H1 (cell line): ENCODE measurements at regions not wholly inside any gene's neighbourhood (a gene's known extent, or its start where the extent isn't known, plus 50 kb on each side); places are given as distances from the start of the nearest gene placed in this dataset.

Experiments used
- CTCF ChIA-PET: fragments of 300-600 bp; sonication (Branson Sonifier 250); formaldehyde crosslinking; loops from one replicate; lab custom pipeline; 2021; ENCODE audit not compliant: partially characterized antibody; lab: Charles Lee
- POLR2A ChIA-PET: fragments of 300-600 bp; sonication (Branson Sonifier 250); formaldehyde crosslinking; loops from one replicate; lab custom pipeline; 2021; ENCODE audit warnings: inconsistent platforms; ENCODE audit not compliant: partially characterized antibody; lab: Charles Lee
- DNase-seq, 2 experiments: peaks; one replicate each; pipeline versions ENCODE4 v3.0.0 to v3.0.0-alpha.2; 2010 to 2022; ENCODE audit warnings: low spot score in 2 of 2, low read depth in 1 of 2, mixed read lengths in 1 of 2
- FAIRE-seq: peaks from 2 replicates; lab custom pipeline; 2011; peaks lifted over from hg19 to GRCh38; lab: Jason Lieb, UNC
- H2AFZ ChIP-seq: 2 replicates; pipeline ENCODE4 v1.8.1; 2012; ENCODE audit warnings: low read length, inconsistent platforms
- H2AK5ac ChIP-seq: 2 replicates; pipeline ENCODE4 v1.6.1; 2013; ENCODE audit warnings: low read depth, low read length
- H2BK120ac ChIP-seq: replicated peaks from 2 replicates; pipeline ENCODE3; 2013; ENCODE audit warnings: low read depth, low read length, inconsistent platforms
- H2BK12ac ChIP-seq: 2 replicates; pipeline ENCODE4 v1.6.1; 2013; ENCODE audit warnings: low read depth, low read length
- H2BK15ac ChIP-seq: 2 replicates; pipeline ENCODE4 v1.6.1; 2013; ENCODE audit warnings: low read length
- H2BK20ac ChIP-seq: 2 replicates; pipeline ENCODE4 v1.6.1; 2013; ENCODE audit warnings: low read length
- H2BK5ac ChIP-seq: 2 replicates; pipeline ENCODE4 v1.6.1; 2013; ENCODE audit warnings: low read depth, low read length
- H3K14ac ChIP-seq: 2 replicates; pipeline ENCODE4 v1.6.1; 2013; ENCODE audit warnings: inconsistent platforms; ENCODE audit not compliant: insufficient read length
- H3K18ac ChIP-seq: 2 replicates; pipeline ENCODE4 v1.6.1; 2013; ENCODE audit warnings: low read length; ENCODE audit errors: extremely low read depth
- H3K23ac ChIP-seq: 2 replicates; pipeline ENCODE4 v1.6.1; 2013; ENCODE audit warnings: inconsistent platforms; ENCODE audit not compliant: insufficient read length
- H3K23me2 ChIP-seq: 2 replicates; pipeline ENCODE4 v1.6.1; 2013; ENCODE audit warnings: low read depth, low read length
- H3K27ac ChIP-seq: 2 replicates; pipeline ENCODE4 v1.6.1; 2011; ENCODE audit warnings: low read depth, low read length, inconsistent platforms
- H3K27me3 ChIP-seq, 4 experiments: replicated peaks in 1 of 4; 1 replicate in 1 of 4; 2 replicates in 3 of 4; pipeline versions ENCODE4 v1.6.1 to v1.8.1; 2011 to 2013; ENCODE audit warnings: low read length in 3 of 4, mild to moderate bottlenecking in 3 of 4, inconsistent platforms in 2 of 4, mixed read lengths in 2 of 4, moderate library complexity in 1 of 4; ENCODE audit not compliant: control insufficient read depth in 3 of 4, insufficient read depth in 3 of 4; ENCODE audit errors: extremely low read depth in 1 of 4
- H3K36me3 ChIP-seq, 4 experiments: 2 replicates each; pipeline versions ENCODE4 v1.6.1 to v1.8.1; 2011 to 2013; ENCODE audit warnings: mild to moderate bottlenecking in 4 of 4, low read length in 3 of 4, moderate library complexity in 2 of 4, control low read depth in 1 of 4, inconsistent platforms in 1 of 4; ENCODE audit not compliant: insufficient read depth in 4 of 4, control insufficient read depth in 2 of 4
- H3K4ac ChIP-seq: replicated peaks from 2 replicates; pipeline ENCODE3; 2013; ENCODE audit warnings: low read length, low read depth, mixed read lengths, inconsistent platforms; ENCODE audit not compliant: insufficient read length
- H3K4me1 ChIP-seq, 4 experiments: replicated peaks in 1 of 4; 1 replicate in 1 of 4; 2 replicates in 3 of 4; pipeline versions ENCODE4 v1.6.1 to v1.8.1; 2011 to 2013; ENCODE audit warnings: low read length in 3 of 4, inconsistent platforms in 2 of 4, mixed read lengths in 1 of 4; ENCODE audit not compliant: insufficient read depth in 4 of 4, control insufficient read depth in 3 of 4
- H3K4me2 ChIP-seq, 2 experiments: 2 replicates each; pipeline versions ENCODE4 v1.6.1 to v1.8.1; 2011 to 2013; ENCODE audit warnings: low read depth in 2 of 2, low read length in 2 of 2, control low read depth in 1 of 2, inconsistent platforms in 1 of 2, mild to moderate bottlenecking in 1 of 2; ENCODE audit not compliant: insufficient read depth in 1 of 2
- H3K4me3 ChIP-seq, 4 experiments: fragments of 200-600, 300-600 bp in 1 of 4; sonication (generic), shearing (Covaris generic), sonication (Bioruptor Twin) in 1 of 4; 2 replicates each; pipeline versions ENCODE4 v1.5.1 to v1.8.1; 2011 to 2016; ENCODE audit warnings: low read length in 4 of 4, low read depth in 3 of 4, control low read depth in 2 of 4, inconsistent platforms in 2 of 4, mild to moderate bottlenecking in 2 of 4, mixed read lengths in 1 of 4, moderate library complexity in 1 of 4; ENCODE audit not compliant: insufficient read depth in 2 of 4; ENCODE audit errors: extremely low read depth in 1 of 4
- H3K56ac ChIP-seq: replicated peaks from 2 replicates; pipeline ENCODE3; 2013; ENCODE audit warnings: low read depth, mild to moderate bottlenecking, mixed read lengths, low read length, inconsistent platforms; ENCODE audit not compliant: insufficient read length
- H3K79me1 ChIP-seq: 2 replicates; pipeline ENCODE4 v1.6.1; 2013; ENCODE audit warnings: low read depth, low read length, control low read depth
- H3K79me2 ChIP-seq, 2 experiments: 2 replicates each; pipeline versions ENCODE4 v1.6.1 to v1.8.1; 2012 to 2013; ENCODE audit warnings: low read length in 2 of 2, mild to moderate bottlenecking in 2 of 2, inconsistent platforms in 1 of 2; ENCODE audit not compliant: insufficient read depth in 2 of 2, control insufficient read depth in 1 of 2
- H3K9ac ChIP-seq, 4 experiments: replicated peaks in 1 of 4; 1 replicate in 1 of 4; 2 replicates in 3 of 4; pipeline versions ENCODE4 v1.6.1 to v1.8.1; 2011 to 2013; ENCODE audit warnings: low read depth in 3 of 4, low read length in 3 of 4, control low read depth in 2 of 4, mild to moderate bottlenecking in 2 of 4, moderate library complexity in 2 of 4, inconsistent platforms in 1 of 4; ENCODE audit errors: extremely low read depth in 1 of 4
- H3K9me3 ChIP-seq, 2 experiments: 2 replicates each; pipeline versions ENCODE4 v1.6.1 to v1.8.1; 2012 to 2013; ENCODE audit warnings: mild to moderate bottlenecking in 2 of 2, moderate library complexity in 2 of 2, control low read depth in 1 of 2, inconsistent platforms in 1 of 2, low read depth in 1 of 2, low read length in 1 of 2, mixed read lengths in 1 of 2; ENCODE audit not compliant: insufficient read depth in 2 of 2
- H4K20me1 ChIP-seq, 2 experiments: replicated peaks in 1 of 2; 2 replicates each; pipeline versions ENCODE3 to v1.8.1; 2011 to 2013; ENCODE audit warnings: inconsistent platforms in 2 of 2, low read length in 2 of 2, mild to moderate bottlenecking in 1 of 2; ENCODE audit not compliant: insufficient read depth in 2 of 2, control insufficient read depth in 1 of 2
- H4K5ac ChIP-seq: 2 replicates; pipeline ENCODE4 v1.6.1; 2013; ENCODE audit warnings: low read length, low read depth, mixed read lengths, inconsistent platforms; ENCODE audit not compliant: insufficient read length
- H4K8ac ChIP-seq: 2 replicates; pipeline ENCODE4 v1.8.0; 2013; ENCODE audit warnings: mild to moderate bottlenecking, moderate library complexity, low read length, inconsistent platforms; ENCODE audit not compliant: insufficient read depth; ENCODE audit errors: extremely low read depth
- H4K91ac ChIP-seq: replicated peaks from 2 replicates; pipeline ENCODE3; 2013; ENCODE audit warnings: low read length, mixed read lengths, inconsistent platforms; ENCODE audit not compliant: insufficient read length
- ASH2L ChIP-seq: fragments of 200-600, 300-600 bp; sonication (generic); IDR thresholded peaks from one replicate; pipeline ENCODE4 v1.7.1; 2017; ENCODE audit warnings: low read length
- CBX8 ChIP-seq: fragments of 300-800, 300-1000 bp; sonication (generic); IDR thresholded peaks from 2 replicates; pipeline ENCODE4 v1.7.1; 2016; ENCODE audit warnings: low read depth, low read length, borderline replicate concordance
- CTBP2 ChIP-seq: IDR thresholded peaks from 2 replicates; pipeline ENCODE4 v1.7.0; 2011; ENCODE audit warnings: borderline replicate concordance, mild to moderate bottlenecking, moderate library complexity, mixed read lengths, low read length; ENCODE audit not compliant: insufficient read depth, insufficient read length
- NRF1 ChIP-seq: IDR thresholded peaks from 2 replicates; pipeline ENCODE4 v1.6.1; 2011; ENCODE audit warnings: mild to moderate bottlenecking, low read depth, low read length, improper control_type of control experiment
- POLR2A ChIP-seq, 2 experiments: IDR thresholded peaks; 1 replicate in 1 of 2; 2 replicates in 1 of 2; pipeline ENCODE4 v1.6.1; 2011; ENCODE audit warnings: low read depth in 2 of 2, low read length in 2 of 2, mild to moderate bottlenecking in 2 of 2; ENCODE audit errors: control extremely low read depth in 1 of 2
- RNF2 ChIP-seq: fragments of 200-900, 300-1000 bp; sonication (generic); IDR thresholded peaks from 2 replicates; pipeline ENCODE4 v1.7.1; 2016; ENCODE audit warnings: borderline replicate concordance, low read depth, mild to moderate bottlenecking, antibody characterized with exemption, low read length; ENCODE audit not compliant: poor library complexity, severe bottlenecking; ENCODE audit errors: missing control alignments
- RXRA ChIP-seq: IDR thresholded peaks from 2 replicates; pipeline ENCODE4 v1.6.1; 2011; ENCODE audit warnings: low read depth, mild to moderate bottlenecking, low read length, moderate library complexity; ENCODE audit not compliant: insufficient read depth
- SAP30 ChIP-seq: fragments of 300-600 bp; sonication (generic); IDR thresholded peaks from 2 replicates; pipeline ENCODE4 v1.7.1; 2012; ENCODE audit warnings: low read length, moderate library complexity, mild to moderate bottlenecking, inconsistent platforms; ENCODE audit not compliant: insufficient read depth, insufficient replicate concordance
- SUZ12 ChIP-seq: fragments of 200-600 bp; sonication (generic); IDR thresholded peaks from 2 replicates; pipeline ENCODE4 v1.6.1; 2012; ENCODE audit warnings: mild to moderate bottlenecking, inconsistent platforms, low read length, moderate library complexity, mixed read lengths
- WGBS, 2 experiments: shearing (Covaris generic) in 1 of 2; methylation state at CpG; one replicate each; pipeline versions ENCODE4 v1.1.6 to v1.1.7; 2013 to 2015; ENCODE audit warnings: low lambda C conversion rate in 2 of 2, mixed read lengths in 2 of 2, inconsistent platforms in 1 of 2, low coverage in 1 of 2, missing lambda C conversion rate in 1 of 2; ENCODE audit not compliant: insufficient replicate concordance in 2 of 2, insufficient coverage in 1 of 2, insufficient read length in 1 of 2; ENCODE audit errors: extremely low coverage in 1 of 2, missing lambda C conversion rate in 1 of 2; 5-methylcytosine and 5-hydroxymethylcytosine counted together
- TF ChIP-seq, protein P1 (sequence below), 3 experiments: IDR thresholded peaks; 1 replicate in 2 of 3; 2 replicates in 1 of 3; pipeline versions ENCODE4 v1.5.1 to v1.6.1; 2011; ENCODE audit warnings: low read length in 3 of 3, mild to moderate bottlenecking in 3 of 3, inconsistent platforms in 2 of 3, low read depth in 1 of 3, moderate library complexity in 1 of 3; ENCODE audit not compliant: insufficient read depth in 1 of 3; ENCODE audit errors: control extremely low read depth in 1 of 3

- no peaks in the 10 kb centered on the region for H3K4me1 ChIP-seq
- no peak for DNase-seq
- no peak for TF ChIP-seq CTBP2
- no peak for TF ChIP-seq RNF2
- TF ChIP-seq, protein P1, sequence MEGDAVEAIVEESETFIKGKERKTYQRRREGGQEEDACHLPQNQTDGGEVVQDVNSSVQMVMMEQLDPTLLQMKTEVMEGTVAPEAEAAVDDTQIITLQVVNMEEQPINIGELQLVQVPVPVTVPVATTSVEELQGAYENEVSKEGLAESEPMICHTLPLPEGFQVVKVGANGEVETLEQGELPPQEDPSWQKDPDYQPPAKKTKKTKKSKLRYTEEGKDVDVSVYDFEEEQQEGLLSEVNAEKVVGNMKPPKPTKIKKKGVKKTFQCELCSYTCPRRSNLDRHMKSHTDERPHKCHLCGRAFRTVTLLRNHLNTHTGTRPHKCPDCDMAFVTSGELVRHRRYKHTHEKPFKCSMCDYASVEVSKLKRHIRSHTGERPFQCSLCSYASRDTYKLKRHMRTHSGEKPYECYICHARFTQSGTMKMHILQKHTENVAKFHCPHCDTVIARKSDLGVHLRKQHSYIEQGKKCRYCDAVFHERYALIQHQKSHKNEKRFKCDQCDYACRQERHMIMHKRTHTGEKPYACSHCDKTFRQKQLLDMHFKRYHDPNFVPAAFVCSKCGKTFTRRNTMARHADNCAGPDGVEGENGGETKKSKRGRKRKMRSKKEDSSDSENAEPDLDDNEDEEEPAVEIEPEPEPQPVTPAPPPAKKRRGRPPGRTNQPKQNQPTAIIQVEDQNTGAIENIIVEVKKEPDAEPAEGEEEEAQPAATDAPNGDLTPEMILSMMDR (IDR thresholded peaks at IDR 0.05; ENCODE audit: control extremely low read depth in 1 of 3, insufficient read depth in 1 of 3, low read depth in 1 of 3, low read length in 3 of 3) = no peak
- TF ChIP-seq RXRA = no peak
- no peak for TF ChIP-seq POLR2A (IDR thresholded peaks at IDR 0.05; ENCODE audit: control extremely low read depth in 1 of 2, low read depth in 2 of 2, low read length in 2 of 2)
- TF ChIP-seq SAP30 = no peak
- TF ChIP-seq NRF1 = no peak
- no peak for TF ChIP-seq SUZ12
- no peak for TF ChIP-seq CBX8
- TF ChIP-seq ASH2L = no peak
Measured at GRCh38 chr12:90042920-90043641, 334.4 kb upstream of the ATP2B1 start.

More at GRCh38 chr12:90042920-90043641, 334.4 kb upstream of the ATP2B1 start:
- Histone ChIP-seq H2AFZ (no peak overlapping the region), H3K4me3 (no peak overlapping the region), H4K20me1 (no peaks in the 10 kb centered on the region), H2AK5ac (no peak overlapping the region), H3K36me3 (no peaks in the 10 kb centered on the region), H3K14ac (no peak overlapping the region), H3K56ac (no peak overlapping the region), H3K9ac (no peak overlapping the region), H3K9me3 (no peaks in the 10 kb centered on the region), H2BK5ac (no peak overlapping the region), H3K23me2 (no peaks in the 10 kb centered on the region; the same call in 1 of the 2 replicates), H3K4me2 (no peak overlapping the region), H3K18ac (no peak overlapping the region), H3K79me1 (no peaks in the 10 kb centered on the region), H4K5ac (no peak overlapping the region), H3K23ac (no peak overlapping the region), H2BK12ac (no peak overlapping the region), H2BK20ac (no peak overlapping the region), H3K79me2 (no peaks in the 10 kb centered on the region), H3K27me3 (no peaks in the 10 kb centered on the region), H3K4ac (no peak overlapping the region), H3K27ac (no peak overlapping the region), H4K91ac (no peak overlapping the region), H2BK15ac (no peak overlapping the region), H2BK120ac (no peak overlapping the region), H4K8ac (no peak overlapping the region)
- no peak for FAIRE-seq
- POLR2A ChIA-PET = no interaction called here
- CTCF ChIA-PET = interaction anchor here (0.9 to 1.0 kb wide), 2 partner anchors 10 to 25 kb away, joined by 3 read pairs; no protein-coding TSS in a partner anchor
- WGBS, 2 experiments = 93% methylated on average over 5 of the region's 5 CpGs; no CpG with 5 or more reads in 1 of the 2 experiments
